Nephron progenitor cell (in vitro differentiated cells): ENCODE measurements at regions not wholly inside any gene's neighbourhood (a gene's known extent, or its start where the extent isn't known, plus 50 kb on each side); places are given as distances from the start of the nearest gene placed in this dataset.

Source experiments
- DNase-seq: peaks from one replicate; pipeline ENCODE4 v3.0.0; 2021
- H3K27ac Mint-ChIP-seq: 2 replicates; pipeline ENCODE4 v1.8.0; 2021; ENCODE audit warnings: mild to moderate bottlenecking, moderate library complexity, mixed read lengths
- H3K27me3 Mint-ChIP-seq: 2 replicates; pipeline ENCODE4 v1.8.0; 2021; ENCODE audit warnings: mild to moderate bottlenecking, low read depth, mixed read lengths; ENCODE audit not compliant: poor library complexity
- H3K36me3 Mint-ChIP-seq: 2 replicates; pipeline ENCODE4 v1.8.0; 2021; ENCODE audit warnings: low read depth, mixed read lengths
- H3K4me1 Mint-ChIP-seq: 2 replicates; pipeline ENCODE4 v1.8.0; 2021; ENCODE audit warnings: mixed read lengths
- H3K4me3 Mint-ChIP-seq: 2 replicates; pipeline ENCODE4 v1.8.0; 2021; ENCODE audit warnings: mild to moderate bottlenecking, moderate library complexity, mixed read lengths
- H3K9me3 Mint-ChIP-seq: 2 replicates; pipeline ENCODE4 v1.8.0; 2021; ENCODE audit warnings: mild to moderate bottlenecking, moderate library complexity, mixed read lengths
- TF ChIP-seq, protein P1 (sequence below): fragments of 200-600 bp; sonication (generic); IDR thresholded peaks from 2 replicates; pipeline ENCODE4 v1.5.0; 2021; ENCODE audit warnings: antibody characterized with exemption

- TF ChIP-seq, protein P1, sequence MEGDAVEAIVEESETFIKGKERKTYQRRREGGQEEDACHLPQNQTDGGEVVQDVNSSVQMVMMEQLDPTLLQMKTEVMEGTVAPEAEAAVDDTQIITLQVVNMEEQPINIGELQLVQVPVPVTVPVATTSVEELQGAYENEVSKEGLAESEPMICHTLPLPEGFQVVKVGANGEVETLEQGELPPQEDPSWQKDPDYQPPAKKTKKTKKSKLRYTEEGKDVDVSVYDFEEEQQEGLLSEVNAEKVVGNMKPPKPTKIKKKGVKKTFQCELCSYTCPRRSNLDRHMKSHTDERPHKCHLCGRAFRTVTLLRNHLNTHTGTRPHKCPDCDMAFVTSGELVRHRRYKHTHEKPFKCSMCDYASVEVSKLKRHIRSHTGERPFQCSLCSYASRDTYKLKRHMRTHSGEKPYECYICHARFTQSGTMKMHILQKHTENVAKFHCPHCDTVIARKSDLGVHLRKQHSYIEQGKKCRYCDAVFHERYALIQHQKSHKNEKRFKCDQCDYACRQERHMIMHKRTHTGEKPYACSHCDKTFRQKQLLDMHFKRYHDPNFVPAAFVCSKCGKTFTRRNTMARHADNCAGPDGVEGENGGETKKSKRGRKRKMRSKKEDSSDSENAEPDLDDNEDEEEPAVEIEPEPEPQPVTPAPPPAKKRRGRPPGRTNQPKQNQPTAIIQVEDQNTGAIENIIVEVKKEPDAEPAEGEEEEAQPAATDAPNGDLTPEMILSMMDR = no peak
- Mint-ChIP-seq H3K4me1 (no peaks in the 10 kb centered on the region), H3K27ac (no peak overlapping the region), H3K4me3 (no peak overlapping the region), H3K36me3 (peaks cover 10% of the 10 kb centered on the region), H3K9me3 (peaks cover 45% of the 10 kb centered on the region), H3K27me3 (no peaks in the 10 kb centered on the region)
- no peak for DNase-seq
Measured at GRCh38 chr18:10225300-10225699, 229.1 kb upstream of the APCDD1 start.

GRCh38 chr18:10226971-10227370 is 227.5 kb upstream of the APCDD1 start:
- Mint-ChIP-seq H3K9me3 (peaks cover 36% of the 10 kb centered on the region), H3K27ac (no peak overlapping the region), H3K27me3 (no peaks in the 10 kb centered on the region), H3K4me1 (no peaks in the 10 kb centered on the region), H3K36me3 (peaks cover 14% of the 10 kb centered on the region), H3K4me3 (no peak overlapping the region)
- DNase-seq = no peak
- TF ChIP-seq, protein P1 = no peak

DNA sequence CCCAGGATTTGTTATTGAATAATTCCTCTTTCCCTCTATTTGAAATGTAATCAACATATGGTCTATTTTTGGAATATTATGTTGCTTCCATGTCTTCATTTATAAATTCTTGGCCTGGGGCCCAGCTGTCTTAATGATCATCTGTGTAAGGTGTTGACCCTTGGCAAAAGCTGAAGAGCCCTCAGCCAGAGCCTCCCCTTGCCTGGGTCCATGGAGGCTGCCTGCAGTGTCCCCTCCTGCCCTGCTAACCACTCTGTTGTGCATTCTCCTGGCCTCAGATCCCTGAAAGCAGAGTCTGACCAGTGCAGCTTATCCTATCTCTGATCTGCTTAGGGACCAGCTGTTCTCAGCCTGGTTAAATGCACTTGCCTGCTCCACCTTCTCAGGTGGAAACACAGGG is 226.1 kb upstream of the APCDD1 start:
- H3K4me3 Mint-ChIP-seq = no peak overlapping the region
- no peak for DNase-seq
- TF ChIP-seq, protein P1 = no peak
- peaks cover 37% of the 10 kb centered on the region for H3K9me3 Mint-ChIP-seq
- no peak overlapping the region for H3K27ac Mint-ChIP-seq
- no peaks in the 10 kb centered on the region for H3K4me1 Mint-ChIP-seq
- H3K36me3 Mint-ChIP-seq = peaks cover 14% of the 10 kb centered on the region
- no peaks in the 10 kb centered on the region for H3K27me3 Mint-ChIP-seq

DNA sequence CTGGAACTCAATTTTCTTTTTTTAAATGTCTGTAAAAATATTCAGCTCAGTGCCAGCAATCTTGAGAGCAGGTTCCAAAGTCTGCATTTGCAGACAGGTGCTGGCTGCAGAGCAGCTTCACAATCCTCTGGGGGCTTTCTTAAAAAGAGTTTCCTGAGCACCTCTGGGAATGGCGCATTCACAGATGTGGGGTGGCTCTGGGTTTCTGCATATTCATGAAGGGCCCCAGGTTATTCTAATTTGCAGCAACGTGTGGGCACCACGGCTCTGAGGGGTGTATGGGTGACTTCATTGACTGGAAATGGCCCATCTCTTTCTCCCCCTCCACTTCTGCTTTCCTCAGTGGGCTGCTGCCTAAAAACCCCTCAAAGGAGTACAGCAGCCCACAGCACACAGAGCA is 225.0 kb upstream of the APCDD1 start:
- H3K27me3 Mint-ChIP-seq = no peaks in the 10 kb centered on the region

GRCh38 chr18:10230072-10230471 is 224.4 kb upstream of the APCDD1 start:
- Mint-ChIP-seq H3K4me1 (peaks cover 13% of the 10 kb centered on the region), H3K36me3 (peaks cover 8% of the 10 kb centered on the region), H3K27me3 (no peaks in the 10 kb centered on the region), H3K4me3 (no peak overlapping the region), H3K9me3 (peaks cover 26% of the 10 kb centered on the region), H3K27ac (no peak overlapping the region)
- TF ChIP-seq, protein P1 = no peak
- DNase-seq = no peak

More for the DNA sequence above, 225.0 kb upstream of the APCDD1 start:
- DNase-seq = no peak
- H3K4me3 Mint-ChIP-seq = no peak overlapping the region
- H3K9me3 Mint-ChIP-seq = peaks cover 32% of the 10 kb centered on the region
- H3K36me3 Mint-ChIP-seq = peaks cover 12% of the 10 kb centered on the region
- H3K4me1 Mint-ChIP-seq = peaks cover 7% of the 10 kb centered on the region
- TF ChIP-seq, protein P1 = no peak
- no peak overlapping the region for H3K27ac Mint-ChIP-seq

- H3K9me3 Mint-ChIP-seq = peaks cover 14% of the 10 kb centered on the region
- DNase-seq = no peak
- TF ChIP-seq, protein P1 = no peak
- H3K27ac Mint-ChIP-seq = no peak overlapping the region
- peaks cover 23% of the 10 kb centered on the region for H3K4me1 Mint-ChIP-seq
- H3K4me3 Mint-ChIP-seq = no peak overlapping the region
- no peaks in the 10 kb centered on the region for H3K27me3 Mint-ChIP-seq
- H3K36me3 Mint-ChIP-seq = peaks cover 4% of the 10 kb centered on the region
Measured at GRCh38 chr18:10231220-10231619, 223.2 kb upstream of the APCDD1 start.
